HL-60 (cell line): ENCODE measurements at regions not wholly inside any gene's neighbourhood (a gene's known extent, or its start where the extent isn't known, plus 50 kb on each side); places are given as distances from the start of the nearest gene placed in this dataset.

Experiments used
- DNase-seq, 2 experiments: peaks; one replicate each; pipeline ENCODE4 v3.0.0-alpha.2; 2010 to 2020; ENCODE audit warnings: low read depth in 1 of 2, low spot score in 1 of 2
- H3K27ac ChIP-seq: fragments of 250-450 bp; sonication (Bioruptor Pico); replicated peaks from 2 replicates; pipeline ENCODE4 v1.5.1; 2020; ENCODE audit warnings: mild to moderate bottlenecking, moderate library complexity
- H3K27me3 ChIP-seq: fragments of 250-450 bp; sonication (Bioruptor Pico); 2 replicates; pipeline ENCODE4 v1.5.1; 2021; ENCODE audit warnings: mild to moderate bottlenecking, moderate library complexity; ENCODE audit not compliant: insufficient read depth, poor library complexity, severe bottlenecking
- H3K4me3 ChIP-seq: replicated peaks from 2 replicates; pipeline ENCODE4 v1.5.1; 2011; ENCODE audit warnings: mild to moderate bottlenecking, control low read depth, low read length; ENCODE audit not compliant: insufficient read depth
- GABPA ChIP-seq: IDR thresholded peaks from 2 replicates; pipeline ENCODE4 v1.6.1; 2012; ENCODE audit warnings: low read depth
- POLR2AphosphoS5 ChIP-seq: IDR thresholded peaks from 2 replicates; pipeline ENCODE4 v1.6.1; 2012; ENCODE audit warnings: low read depth
- SPI1 ChIP-seq: IDR thresholded peaks from 2 replicates; pipeline ENCODE4 v1.6.1; 2012; ENCODE audit warnings: low read depth, mild to moderate bottlenecking, borderline replicate concordance
- TF ChIP-seq, protein P1 (sequence below): IDR thresholded peaks from one replicate; pipeline ENCODE4 v1.5.1; 2011; ENCODE audit warnings: low read length, control low read depth, inconsistent platforms; ENCODE audit not compliant: insufficient read depth
- TF ChIP-seq, protein P2 (sequence below): IDR thresholded peaks from 2 replicates; pipeline ENCODE4 v1.6.1; 2012; ENCODE audit warnings: low read depth; ENCODE audit not compliant: insufficient replicate concordance

DNA sequence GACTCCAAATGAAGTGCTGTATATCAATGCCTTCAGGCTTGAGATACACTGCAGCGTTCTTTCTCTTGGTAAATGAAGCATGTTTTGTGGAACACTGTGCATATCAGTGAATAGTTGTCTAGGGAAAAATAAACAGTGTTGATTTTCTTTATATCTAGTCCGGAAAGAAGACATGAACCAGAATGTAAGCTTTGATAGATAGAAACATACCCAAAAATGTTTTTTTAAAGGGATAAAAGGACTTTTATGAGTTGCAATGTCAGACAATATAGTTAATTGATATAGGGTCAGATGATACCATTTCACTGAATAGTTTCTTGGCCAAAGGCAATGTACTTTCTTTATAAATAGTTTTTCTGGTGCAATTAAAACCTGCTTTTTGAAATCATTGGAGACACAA lies 1037.8 kb downstream of the OTOL1 start:
- no peak for DNase-seq
- Histone ChIP-seq H3K27me3 (no peaks in the 10 kb centered on the region), H3K4me3 (no peak overlapping the region), H3K27ac (no peak overlapping the region)
- TF ChIP-seq, protein P1, sequence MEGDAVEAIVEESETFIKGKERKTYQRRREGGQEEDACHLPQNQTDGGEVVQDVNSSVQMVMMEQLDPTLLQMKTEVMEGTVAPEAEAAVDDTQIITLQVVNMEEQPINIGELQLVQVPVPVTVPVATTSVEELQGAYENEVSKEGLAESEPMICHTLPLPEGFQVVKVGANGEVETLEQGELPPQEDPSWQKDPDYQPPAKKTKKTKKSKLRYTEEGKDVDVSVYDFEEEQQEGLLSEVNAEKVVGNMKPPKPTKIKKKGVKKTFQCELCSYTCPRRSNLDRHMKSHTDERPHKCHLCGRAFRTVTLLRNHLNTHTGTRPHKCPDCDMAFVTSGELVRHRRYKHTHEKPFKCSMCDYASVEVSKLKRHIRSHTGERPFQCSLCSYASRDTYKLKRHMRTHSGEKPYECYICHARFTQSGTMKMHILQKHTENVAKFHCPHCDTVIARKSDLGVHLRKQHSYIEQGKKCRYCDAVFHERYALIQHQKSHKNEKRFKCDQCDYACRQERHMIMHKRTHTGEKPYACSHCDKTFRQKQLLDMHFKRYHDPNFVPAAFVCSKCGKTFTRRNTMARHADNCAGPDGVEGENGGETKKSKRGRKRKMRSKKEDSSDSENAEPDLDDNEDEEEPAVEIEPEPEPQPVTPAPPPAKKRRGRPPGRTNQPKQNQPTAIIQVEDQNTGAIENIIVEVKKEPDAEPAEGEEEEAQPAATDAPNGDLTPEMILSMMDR: no peak
- TF ChIP-seq GABPA: no peak

DNA sequence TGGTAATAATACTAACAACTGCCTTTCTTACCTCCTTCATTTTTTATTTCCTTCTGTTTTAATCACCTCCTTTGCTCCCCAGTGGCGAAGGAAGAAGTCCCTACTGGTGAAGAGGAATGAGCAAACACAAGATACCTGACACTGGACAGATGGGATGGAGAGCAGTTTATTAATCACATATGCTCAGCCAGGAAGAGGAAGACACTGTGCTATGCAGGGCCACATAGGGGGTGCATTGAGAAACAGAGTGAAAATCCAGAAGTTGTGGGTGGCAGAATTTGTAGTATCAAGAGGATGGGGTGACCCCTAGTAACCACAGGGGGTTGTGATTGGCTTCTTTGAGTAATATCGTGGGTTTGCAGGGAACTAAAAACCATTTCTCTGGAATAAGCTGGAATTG lies 1041.9 kb downstream of the OTOL1 start:
- Histone ChIP-seq H3K27ac (no peak overlapping the region), H3K27me3 (no peaks in the 10 kb centered on the region), H3K4me3 (no peak overlapping the region)
- TF ChIP-seq POLR2AphosphoS5 (no peak), GABPA (no peak), SPI1 (no peak)
- TF ChIP-seq, protein P2, sequence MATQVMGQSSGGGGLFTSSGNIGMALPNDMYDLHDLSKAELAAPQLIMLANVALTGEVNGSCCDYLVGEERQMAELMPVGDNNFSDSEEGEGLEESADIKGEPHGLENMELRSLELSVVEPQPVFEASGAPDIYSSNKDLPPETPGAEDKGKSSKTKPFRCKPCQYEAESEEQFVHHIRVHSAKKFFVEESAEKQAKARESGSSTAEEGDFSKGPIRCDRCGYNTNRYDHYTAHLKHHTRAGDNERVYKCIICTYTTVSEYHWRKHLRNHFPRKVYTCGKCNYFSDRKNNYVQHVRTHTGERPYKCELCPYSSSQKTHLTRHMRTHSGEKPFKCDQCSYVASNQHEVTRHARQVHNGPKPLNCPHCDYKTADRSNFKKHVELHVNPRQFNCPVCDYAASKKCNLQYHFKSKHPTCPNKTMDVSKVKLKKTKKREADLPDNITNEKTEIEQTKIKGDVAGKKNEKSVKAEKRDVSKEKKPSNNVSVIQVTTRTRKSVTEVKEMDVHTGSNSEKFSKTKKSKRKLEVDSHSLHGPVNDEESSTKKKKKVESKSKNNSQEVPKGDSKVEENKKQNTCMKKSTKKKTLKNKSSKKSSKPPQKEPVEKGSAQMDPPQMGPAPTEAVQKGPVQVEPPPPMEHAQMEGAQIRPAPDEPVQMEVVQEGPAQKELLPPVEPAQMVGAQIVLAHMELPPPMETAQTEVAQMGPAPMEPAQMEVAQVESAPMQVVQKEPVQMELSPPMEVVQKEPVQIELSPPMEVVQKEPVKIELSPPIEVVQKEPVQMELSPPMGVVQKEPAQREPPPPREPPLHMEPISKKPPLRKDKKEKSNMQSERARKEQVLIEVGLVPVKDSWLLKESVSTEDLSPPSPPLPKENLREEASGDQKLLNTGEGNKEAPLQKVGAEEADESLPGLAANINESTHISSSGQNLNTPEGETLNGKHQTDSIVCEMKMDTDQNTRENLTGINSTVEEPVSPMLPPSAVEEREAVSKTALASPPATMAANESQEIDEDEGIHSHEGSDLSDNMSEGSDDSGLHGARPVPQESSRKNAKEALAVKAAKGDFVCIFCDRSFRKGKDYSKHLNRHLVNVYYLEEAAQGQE: no peak
- TF ChIP-seq, protein P1: no peak
- DNase-seq: no peak

DNA sequence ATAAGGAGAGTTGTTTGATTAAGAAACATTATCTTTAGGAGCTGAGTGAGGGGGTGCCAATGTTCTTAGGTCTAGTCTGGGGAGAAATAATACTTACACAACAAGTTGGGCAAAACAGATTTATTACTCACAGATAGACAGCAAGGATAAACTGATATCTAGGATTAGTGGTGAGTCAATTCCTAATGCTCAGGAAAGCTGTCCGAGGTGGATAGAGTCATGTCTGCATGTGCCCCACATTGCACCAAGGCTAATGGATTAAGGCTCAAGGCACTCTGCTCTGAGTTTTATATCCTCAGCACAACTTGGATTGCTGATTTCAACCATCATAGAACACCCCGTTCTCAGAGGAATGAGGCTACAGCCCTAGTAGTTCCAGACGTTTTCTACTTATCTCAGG lies 1042.3 kb downstream of the OTOL1 start:
- no peak for TF ChIP-seq GABPA
- TF ChIP-seq, protein P2: no peak
- no peak for TF ChIP-seq SPI1
- TF ChIP-seq, protein P1: no peak
- TF ChIP-seq POLR2AphosphoS5: no peak
- no peaks in the 10 kb centered on the region for H3K27me3 ChIP-seq
- H3K27ac ChIP-seq: no peak overlapping the region
- no peak for DNase-seq
- no peak overlapping the region for H3K4me3 ChIP-seq

DNA sequence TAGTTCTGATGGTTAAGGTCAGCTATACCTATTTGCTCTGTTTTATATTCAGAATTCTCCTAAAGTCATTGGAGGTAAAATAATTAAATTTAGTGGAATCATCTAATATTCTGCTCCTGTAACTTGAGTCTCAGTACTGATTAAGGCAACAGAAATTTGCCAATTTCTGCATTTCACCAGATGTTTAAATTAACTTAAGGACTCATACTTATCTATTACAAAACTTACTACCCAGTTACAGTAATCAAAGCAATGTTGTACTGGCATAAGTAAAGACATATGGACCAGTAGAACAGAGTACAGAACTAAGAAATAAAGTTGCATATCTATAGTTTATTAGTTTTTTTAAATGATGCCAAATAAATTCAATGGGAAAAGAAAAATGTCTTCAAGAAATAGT lies 1043.8 kb downstream of the OTOL1 start:
- Histone ChIP-seq H3K27me3 (no peaks in the 10 kb centered on the region), H3K4me3 (no peak overlapping the region), H3K27ac (no peak overlapping the region)
- DNase-seq: no peak
- TF ChIP-seq, protein P1: no peak
- no peak for TF ChIP-seq GABPA
- TF ChIP-seq, protein P2: no peak
- TF ChIP-seq POLR2AphosphoS5: no peak
- TF ChIP-seq SPI1: no peak
